Occipital lobe (tissue), 1 donor: ENCODE measurements at regions not wholly inside any gene's neighbourhood (a gene's known extent, or its start where the extent isn't known, plus 50 kb on each side); places are given as distances from the start of the nearest gene placed in this dataset.
"Not testable (repeated sequence)": the region's sequence is repeated elsewhere in the genome, so short reads cannot be mapped to it uniquely, and the experiment has no call there.

Source experiments
- DNase-seq: peaks from one replicate; lab custom pipeline; 2025; lab: John Stamatoyannopoulos, UW

- DNase-seq, result no peak
These were observed 186.6 kb upstream of the OTX2 start for GRCh38 chr14:56996721-56997399.

DNA sequence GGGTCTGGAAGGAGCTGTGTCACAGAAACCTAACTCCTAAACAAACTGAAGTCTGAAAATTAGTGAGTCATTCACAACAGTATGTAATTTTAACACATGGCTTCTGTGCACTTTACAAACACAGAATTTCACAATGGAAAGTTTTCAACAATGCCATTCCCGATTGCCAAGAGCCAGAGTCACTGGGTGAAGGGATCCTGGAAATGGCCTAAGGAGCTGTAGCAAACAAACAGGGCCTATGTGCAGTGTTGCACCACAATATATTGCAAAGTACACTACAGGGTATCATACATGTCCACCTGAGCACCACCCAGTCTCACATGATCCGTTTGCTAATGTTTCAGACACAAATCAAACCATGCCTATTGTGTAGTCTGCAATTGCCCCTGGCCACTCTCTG is 184.7 kb upstream of the OTX2 start:
- DNase-seq, result no peak

DNA sequence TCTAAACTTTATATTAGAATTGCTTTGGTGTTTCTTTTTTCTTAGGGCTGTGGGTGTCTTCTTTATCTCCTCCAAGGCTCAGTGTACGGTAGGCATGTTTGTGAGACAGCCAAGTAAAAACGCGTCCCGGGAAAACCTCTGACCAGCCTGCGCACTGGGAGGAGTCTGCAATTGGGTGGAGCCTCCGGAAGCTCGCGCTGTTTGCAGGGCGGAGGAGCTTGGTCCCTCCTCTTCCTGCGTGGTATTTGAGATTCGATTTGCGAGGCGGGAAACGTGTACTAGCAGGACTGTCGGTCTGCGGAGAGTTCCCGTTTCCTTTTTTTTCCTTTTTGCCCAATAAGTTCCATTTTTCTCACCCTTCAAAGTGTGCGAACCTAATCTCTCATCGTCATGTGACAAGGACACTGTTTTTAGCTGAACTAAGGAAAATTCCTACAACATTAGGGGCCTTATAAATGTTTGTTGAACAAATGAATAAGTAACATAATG is 182.1 kb upstream of the OTX2 start:
- DNase-seq, result no peak

DNA sequence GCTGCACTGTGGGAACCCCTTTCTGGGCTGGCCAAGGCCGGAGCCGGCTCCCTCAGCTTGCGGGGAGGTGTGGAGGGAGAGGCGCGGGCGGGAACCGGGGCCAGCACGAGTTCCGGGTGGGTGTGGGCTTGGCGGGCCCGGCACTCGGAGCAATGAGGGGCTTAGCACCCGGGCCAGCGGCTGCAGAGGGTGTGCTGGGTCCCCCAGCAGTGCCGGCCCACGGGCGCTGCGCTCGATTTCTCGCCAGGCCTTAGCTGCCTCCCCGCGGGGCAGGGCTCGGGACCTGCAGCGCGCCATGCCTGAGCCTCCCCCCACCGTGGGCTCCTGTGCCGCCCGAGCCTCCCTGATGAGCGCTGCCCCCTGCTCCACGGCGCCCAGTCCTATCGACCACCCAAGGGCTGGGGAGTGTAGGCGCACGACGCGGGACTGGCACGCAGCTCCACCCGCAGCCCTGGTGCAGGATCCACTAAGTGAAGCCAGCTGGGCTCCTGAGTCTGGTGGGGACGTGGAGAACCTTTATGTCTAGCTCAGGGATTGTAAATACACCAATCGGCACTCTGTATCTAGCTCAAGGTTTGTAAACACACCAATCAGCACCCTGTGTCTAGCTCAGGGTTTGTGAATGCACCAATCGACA is 180.8 kb upstream of the OTX2 start:
- DNase-seq, result not testable (repeated sequence)

GRCh38 chr14:56989359-56989758 is 179.1 kb upstream of the OTX2 start:
- DNase-seq, result no peak

GRCh38 chr14:56979936-56980335 is 169.7 kb upstream of the OTX2 start:
- DNase-seq, result no peak

- no peak for DNase-seq
These were observed 165.9 kb upstream of the OTX2 start for GRCh38 chr14:56976211-56976610.

DNA sequence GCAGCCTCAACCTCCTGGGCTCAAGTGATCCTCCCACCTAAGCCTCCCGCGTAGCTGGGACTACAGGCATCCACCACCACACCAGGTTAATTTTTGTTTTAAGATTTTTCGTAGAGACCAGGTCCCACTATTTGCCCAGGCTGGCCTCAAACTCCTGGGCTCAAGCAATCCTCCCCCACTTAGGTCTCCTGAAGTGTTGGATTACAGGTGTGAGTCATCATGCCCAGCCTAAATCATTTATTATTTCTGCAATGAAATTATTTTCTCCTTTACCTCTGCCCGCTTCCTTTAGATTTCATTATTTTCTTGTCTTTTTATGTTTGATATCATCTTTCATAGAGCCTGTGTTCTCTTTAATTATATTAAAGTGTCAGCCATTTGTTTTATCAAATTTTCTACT is 165.2 kb upstream of the OTX2 start:
- no peak for DNase-seq

- no peak for DNase-seq
These were observed 162.7 kb upstream of the OTX2 start for GRCh38 chr14:56972948-56973347.

- no peak for DNase-seq
These were observed 154.6 kb upstream of the OTX2 start for GRCh38 chr14:56964895-56965294.

GRCh38 chr14:56963381-56963780 is 153.1 kb upstream of the OTX2 start:
- DNase-seq, result no peak

GRCh38 chr14:56962444-56963080 is 152.3 kb upstream of the OTX2 start:
- DNase-seq, result no peak

GRCh38 chr14:56959869-56960268 is 149.6 kb upstream of the OTX2 start:
- DNase-seq, result no peak

DNA sequence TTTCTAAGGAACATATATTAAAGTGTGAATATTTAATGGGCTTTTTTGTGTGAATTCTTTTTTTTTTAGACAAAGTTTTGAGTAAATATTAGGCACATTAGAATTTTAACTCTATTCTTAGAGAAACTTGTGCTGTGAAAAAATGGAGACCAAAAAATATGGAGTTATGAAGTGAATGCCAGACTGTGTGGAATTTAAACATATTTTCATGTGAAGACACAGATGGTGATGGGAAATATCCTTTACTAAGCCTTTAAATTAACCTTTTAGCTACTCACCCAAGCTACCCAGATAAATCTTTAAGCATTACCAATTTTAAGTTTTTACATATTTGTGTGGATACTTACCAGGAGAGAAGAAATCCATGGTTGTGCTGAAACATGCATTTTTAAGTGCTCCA is 148.8 kb upstream of the OTX2 start:
- no peak for DNase-seq

DNA sequence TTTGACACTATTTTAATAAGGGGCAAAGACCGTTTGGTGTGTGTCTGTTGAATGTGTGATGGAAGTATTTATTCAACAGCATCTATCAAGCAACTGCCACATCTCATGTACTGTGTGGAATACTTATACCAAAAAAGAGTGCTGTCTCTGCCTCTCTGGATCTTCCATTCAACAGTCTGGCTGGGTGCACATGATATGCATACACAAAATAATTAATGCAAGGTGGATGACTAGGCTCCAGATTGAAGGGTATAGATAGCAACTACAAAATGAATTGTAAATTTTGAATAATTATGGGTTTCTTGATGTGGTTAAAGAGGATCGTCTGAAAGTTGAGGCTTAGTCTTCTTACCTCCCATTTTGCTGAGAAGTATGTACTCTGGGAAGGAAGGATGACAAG is 145.9 kb upstream of the OTX2 start:
- DNase-seq, result no peak

DNA sequence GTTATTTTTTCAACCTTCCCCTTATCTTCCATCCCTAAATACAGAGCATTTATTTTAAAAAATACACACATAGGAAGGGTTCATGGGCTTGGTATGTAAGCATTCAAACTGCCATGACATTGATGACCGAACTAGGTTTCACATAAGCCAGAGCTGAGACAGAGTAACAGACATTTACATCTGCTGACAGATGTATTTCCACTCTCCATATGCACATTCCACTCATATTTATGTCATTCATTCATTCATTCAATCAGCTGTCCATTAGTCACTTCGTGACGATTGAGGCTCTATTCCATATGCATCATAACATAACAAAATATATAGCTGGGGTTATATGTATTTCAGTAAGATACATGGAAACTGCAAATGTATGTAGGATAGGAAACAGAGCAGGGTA is 145.5 kb upstream of the OTX2 start:
- no peak for DNase-seq

DNA sequence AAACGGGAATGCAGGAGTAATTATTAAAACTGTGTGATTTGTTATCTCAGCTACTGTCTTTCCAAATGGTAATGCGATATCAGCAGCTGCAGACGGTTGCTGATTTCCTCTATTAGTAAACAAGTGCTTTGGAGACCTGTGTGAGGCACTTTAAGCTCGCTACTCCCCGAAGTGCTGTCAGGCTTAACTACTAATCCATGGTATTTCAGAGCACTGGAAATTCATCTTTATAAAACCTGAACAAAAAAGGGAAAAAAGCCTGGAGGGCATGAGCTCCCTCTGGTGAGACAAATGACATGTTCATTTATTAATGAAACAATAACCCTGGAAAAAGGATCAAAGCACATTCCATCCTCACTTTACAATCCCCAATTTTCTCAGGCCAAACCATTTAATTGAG is 143.6 kb upstream of the OTX2 start:
- no peak for DNase-seq

DNA sequence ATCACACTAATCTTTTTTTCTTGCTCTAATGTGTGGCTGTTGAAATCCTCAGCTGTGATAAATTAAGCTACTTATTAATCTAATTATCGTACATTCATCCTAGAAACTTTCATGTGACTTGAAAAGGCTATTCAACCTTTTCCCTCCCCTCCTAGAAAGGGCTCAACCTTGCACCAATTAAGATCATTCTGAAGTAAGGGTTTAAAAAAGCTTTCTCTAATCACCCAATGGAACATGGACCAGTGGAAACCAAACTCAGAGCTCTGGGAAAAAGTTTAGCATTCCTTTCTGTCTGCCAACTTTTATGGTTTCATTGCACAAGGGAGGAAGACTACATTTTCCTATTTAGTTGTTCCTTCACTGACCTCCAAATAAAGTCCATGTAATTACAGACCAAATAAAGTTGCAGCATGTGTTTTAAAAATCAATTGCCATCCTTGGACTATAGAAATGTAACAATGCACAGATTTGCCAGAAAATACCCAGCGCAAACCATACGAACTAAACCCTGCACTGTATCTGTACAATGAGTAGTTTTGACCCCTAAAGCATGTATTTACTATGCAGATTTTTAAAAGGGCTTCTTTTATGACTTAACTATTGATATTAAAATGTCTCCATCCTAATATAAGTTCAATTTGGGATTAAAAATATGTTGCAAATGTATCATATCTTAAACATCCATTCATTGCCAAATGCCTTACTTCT is 142.6 kb upstream of the OTX2 start:
- DNase-seq, result no peak

DNA sequence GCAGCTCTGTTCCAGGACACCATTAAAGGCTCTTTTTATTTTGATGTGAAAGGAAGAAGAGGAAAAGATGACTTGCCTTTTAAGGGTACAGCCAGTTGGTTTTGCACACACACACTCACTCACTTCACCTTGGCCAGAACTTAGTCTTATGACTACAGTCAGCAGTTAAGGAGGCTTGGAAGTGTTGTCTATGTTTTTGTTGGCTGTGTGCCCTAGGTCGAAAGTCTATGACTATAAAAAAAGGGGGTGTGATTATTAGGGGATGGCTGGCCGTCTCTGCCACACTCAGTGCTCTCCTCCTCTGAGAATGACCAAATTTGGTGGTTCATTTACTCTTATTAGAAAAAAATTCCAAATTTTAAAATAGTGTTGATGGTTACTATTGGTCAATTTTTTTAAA is 139.5 kb upstream of the OTX2 start:
- no peak for DNase-seq

- DNase-seq, result no peak
These were observed 135.0 kb upstream of the OTX2 start for GRCh38 chr14:56945291-56945690.

DNA sequence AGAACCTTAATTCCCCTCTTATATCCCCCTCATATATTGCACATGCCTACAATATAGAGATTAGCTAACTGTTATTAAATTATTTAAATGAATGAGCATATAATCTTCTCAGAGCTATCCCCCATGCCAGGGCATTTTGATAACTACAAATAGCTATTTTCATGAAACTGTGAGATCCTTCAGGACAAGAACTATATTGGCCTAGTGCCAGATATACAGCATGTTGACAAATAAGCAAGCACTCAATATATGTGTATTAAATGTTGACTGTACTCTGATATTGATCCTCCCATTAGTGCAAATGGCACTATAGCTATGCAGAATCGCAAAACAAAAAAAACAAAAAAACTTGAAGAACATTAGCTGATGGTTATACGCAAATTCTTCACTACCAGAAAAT is 134.1 kb upstream of the OTX2 start:
- DNase-seq, result no peak

- no peak for DNase-seq
These were observed 123.2 kb upstream of the OTX2 start for GRCh38 chr14:56933446-56933845.
